Ovary (tissue), 3 donors: ENCODE measurements at regions not wholly inside any gene's neighbourhood (a gene's known extent, or its start where the extent isn't known, plus 50 kb on each side); places are given as distances from the start of the nearest gene placed in this dataset.

ENCODE experiments used
- CTCF ChIP-seq, 3 donors: fragments of 450-650 bp in 2 of 3; fragments of 200-600 bp in 1 of 3; IDR thresholded peaks; one replicate each; pipeline versions ENCODE4 v1.5.1 to v1.8.0; 2016 to 2022; ENCODE audit warnings: antibody characterized with exemption in 3 of 3, mild to moderate bottlenecking in 1 of 3
- POLR2A ChIP-seq: fragments of 450-650 bp; IDR thresholded peaks from one replicate; pipeline ENCODE4 v1.6.1; 2017; ENCODE audit warnings: antibody characterized with exemption, mild to moderate bottlenecking, moderate library complexity
- donor health status: DM: no; HTN: no; CAD: no.

GRCh38 chr10:90222939-90223338 lies 521.5 kb downstream of the KIF20B start:
- no peak for TF ChIP-seq POLR2A
- TF ChIP-seq CTCF (IDR thresholded peaks at IDR 0.05): no peak
